Activated T-helper 2 cell treated with anti-CD3 and anti-CD28 coated beads, Interferon-gamma antibody, Interleukin-2, Interleukin-4, amounts not matched to agents 10 μg/mL and 5 μg/mL and 100 μg/mL, durations not matched to agents 14 hours and 24 hours and 36 hours (primary cell): ENCODE measurements at regions not wholly inside any gene's neighbourhood (a gene's known extent, or its start where the extent isn't known, plus 50 kb on each side); places are given as distances from the start of the nearest gene placed in this dataset.
A peak's percentile ranks its signal among the peaks of the same experiment; 100 is the strongest.

Source experiments
- DNase-seq: peaks from one replicate; pipeline ENCODE4 v3.0.0; 2021; ENCODE audit warnings: low spot score
- H3K27ac Mint-ChIP-seq: one replicate; pipeline ENCODE4 v1.8.0; 2021; ENCODE audit warnings: mixed read lengths
- H3K27me3 Mint-ChIP-seq: one replicate; pipeline ENCODE4 v1.8.0; 2021; ENCODE audit warnings: low read depth, mixed read lengths
- H3K36me3 Mint-ChIP-seq: one replicate; pipeline ENCODE4 v1.8.0; 2021; ENCODE audit warnings: low read depth, mixed read lengths
- H3K4me1 Mint-ChIP-seq: one replicate; pipeline ENCODE4 v1.8.0; 2021; ENCODE audit warnings: low read depth, mixed read lengths
- H3K4me3 Mint-ChIP-seq: one replicate; pipeline ENCODE4 v1.8.0; 2021; ENCODE audit warnings: low read depth, mild to moderate bottlenecking, moderate library complexity, mixed read lengths
- H3K9me3 Mint-ChIP-seq: one replicate; pipeline ENCODE4 v1.8.0; 2021; ENCODE audit warnings: mixed read lengths
- intact Hi-C: fragments of 100-400 bp; cut with micrococcal nuclease; formaldehyde crosslinking; loops from one replicate; pipeline ENCODE4 v1.15.1; 2023

- H3K27ac Mint-ChIP-seq, result no peak overlapping the region
- intact Hi-C loops, result no loop called here
- H3K4me3 Mint-ChIP-seq, result no peak overlapping the region
- H3K27me3 Mint-ChIP-seq, result no peaks in the 10 kb centered on the region
- no peaks in the 10 kb centered on the region for H3K9me3 Mint-ChIP-seq
- no peak for DNase-seq
- H3K36me3 Mint-ChIP-seq, result no peaks in the 10 kb centered on the region
- no peaks in the 10 kb centered on the region for H3K4me1 Mint-ChIP-seq
These were observed 136.1 kb upstream of the FAM83B start for GRCh38 chr6:54710456-54710855.

- Mint-ChIP-seq H3K36me3 (no peaks in the 10 kb centered on the region), H3K4me3 (no peak overlapping the region), H3K9me3 (no peaks in the 10 kb centered on the region), H3K27me3 (no peaks in the 10 kb centered on the region), H3K27ac (no peak overlapping the region), H3K4me1 (no peaks in the 10 kb centered on the region)
- intact Hi-C loops, result loop anchor here (5.0 kb wide), 1 partner anchor 1576 kb away; no protein-coding TSS in a partner anchor
- DNase-seq, result no peak
These were observed 130.6 kb upstream of the FAM83B start for GRCh38 chr6:54716010-54716409.

GRCh38 chr6:54716877-54717276, 129.7 kb upstream of the FAM83B start:
- intact Hi-C loops, result loop anchor here (5.0 kb wide), 1 partner anchor 1575 kb away; no protein-coding TSS in a partner anchor
- Mint-ChIP-seq H3K4me3 (no peak overlapping the region), H3K36me3 (no peaks in the 10 kb centered on the region), H3K9me3 (no peaks in the 10 kb centered on the region), H3K27ac (no peak overlapping the region), H3K27me3 (no peaks in the 10 kb centered on the region), H3K4me1 (no peaks in the 10 kb centered on the region)
- no peak for DNase-seq

- Mint-ChIP-seq H3K4me3 (no peak overlapping the region), H3K27ac (no peak overlapping the region), H3K36me3 (no peaks in the 10 kb centered on the region), H3K4me1 (no peaks in the 10 kb centered on the region), H3K9me3 (no peaks in the 10 kb centered on the region), H3K27me3 (no peaks in the 10 kb centered on the region)
- DNase-seq, result peak; percentile 18
- intact Hi-C loops, result loop anchor here (5.0 kb wide), 1 partner anchor 1574 kb away; no protein-coding TSS in a partner anchor
These were observed 128.6 kb upstream of the FAM83B start for GRCh38 chr6:54717849-54718455.

- no peak for DNase-seq
- H3K27me3 Mint-ChIP-seq, result no peaks in the 10 kb centered on the region
- intact Hi-C loops, result loop anchor here (5.0 kb wide), 1 partner anchor 1574 kb away; no protein-coding TSS in a partner anchor
- H3K4me3 Mint-ChIP-seq, result no peak overlapping the region
- H3K9me3 Mint-ChIP-seq, result no peaks in the 10 kb centered on the region
- H3K27ac Mint-ChIP-seq, result no peak overlapping the region
- H3K36me3 Mint-ChIP-seq, result no peaks in the 10 kb centered on the region
- no peaks in the 10 kb centered on the region for H3K4me1 Mint-ChIP-seq
These were observed 128.0 kb upstream of the FAM83B start for GRCh38 chr6:54718541-54719023.

- Mint-ChIP-seq H3K27me3 (no peaks in the 10 kb centered on the region), H3K9me3 (no peaks in the 10 kb centered on the region), H3K36me3 (no peaks in the 10 kb centered on the region), H3K4me1 (no peaks in the 10 kb centered on the region), H3K4me3 (no peak overlapping the region), H3K27ac (no peak overlapping the region)
- intact Hi-C loops, result loop anchor here (5.0 kb wide), 1 partner anchor 1573 kb away; no protein-coding TSS in a partner anchor
- DNase-seq, result no peak
These were observed 127.4 kb upstream of the FAM83B start for GRCh38 chr6:54719131-54719530.

GRCh38 chr6:54719633-54720032, 126.9 kb upstream of the FAM83B start:
- Mint-ChIP-seq H3K9me3 (no peaks in the 10 kb centered on the region), H3K36me3 (no peaks in the 10 kb centered on the region), H3K27me3 (no peaks in the 10 kb centered on the region), H3K27ac (no peak overlapping the region), H3K4me3 (no peak overlapping the region), H3K4me1 (no peaks in the 10 kb centered on the region)
- intact Hi-C loops, result loop anchor here (5.0 kb wide), 1 partner anchor 1573 kb away; no protein-coding TSS in a partner anchor
- DNase-seq, result no peak

GRCh38 chr6:54722328-54722727, 124.2 kb upstream of the FAM83B start:
- Mint-ChIP-seq H3K27me3 (no peaks in the 10 kb centered on the region), H3K36me3 (no peaks in the 10 kb centered on the region)

GRCh38 chr6:54729716-54730115, 116.9 kb upstream of the FAM83B start:
- no peak for DNase-seq
- Mint-ChIP-seq H3K4me3 (no peak overlapping the region), H3K27me3 (no peaks in the 10 kb centered on the region), H3K36me3 (no peaks in the 10 kb centered on the region), H3K9me3 (peaks cover 13% of the 10 kb centered on the region), H3K27ac (no peak overlapping the region), H3K4me1 (no peaks in the 10 kb centered on the region)
- intact Hi-C loops, result no loop called here

More at GRCh38 chr6:54722328-54722727, 124.2 kb upstream of the FAM83B start:
- intact Hi-C loops, result no loop called here
- Mint-ChIP-seq H3K4me3 (no peak overlapping the region), H3K4me1 (no peaks in the 10 kb centered on the region), H3K27ac (no peak overlapping the region), H3K9me3 (no peaks in the 10 kb centered on the region)
- no peak for DNase-seq

- H3K9me3 Mint-ChIP-seq, result peaks cover 22% of the 10 kb centered on the region
- DNase-seq, result no peak
- no peak overlapping the region for H3K27ac Mint-ChIP-seq
- H3K27me3 Mint-ChIP-seq, result no peaks in the 10 kb centered on the region
- intact Hi-C loops, result no loop called here
- no peaks in the 10 kb centered on the region for H3K36me3 Mint-ChIP-seq
- H3K4me1 Mint-ChIP-seq, result no peaks in the 10 kb centered on the region
- no peak overlapping the region for H3K4me3 Mint-ChIP-seq
These were observed 115.6 kb upstream of the FAM83B start for GRCh38 chr6:54730767-54731630.

GRCh38 chr6:54737247-54737646, 109.3 kb upstream of the FAM83B start:
- intact Hi-C loops, result no loop called here
- DNase-seq, result no peak
- Mint-ChIP-seq H3K4me1 (no peaks in the 10 kb centered on the region), H3K36me3 (no peaks in the 10 kb centered on the region), H3K27me3 (no peaks in the 10 kb centered on the region), H3K9me3 (peaks cover 19% of the 10 kb centered on the region), H3K27ac (no peak overlapping the region), H3K4me3 (no peak overlapping the region)

- H3K4me1 Mint-ChIP-seq, result no peaks in the 10 kb centered on the region
- DNase-seq, result no peak
- no peak overlapping the region for H3K4me3 Mint-ChIP-seq
- H3K27ac Mint-ChIP-seq, result no peak overlapping the region
- H3K36me3 Mint-ChIP-seq, result no peaks in the 10 kb centered on the region
- no peaks in the 10 kb centered on the region for H3K27me3 Mint-ChIP-seq
- intact Hi-C loops, result no loop called here
- H3K9me3 Mint-ChIP-seq, result peaks cover 25% of the 10 kb centered on the region
These were observed 98.6 kb upstream of the FAM83B start for GRCh38 chr6:54747955-54748354.

GRCh38 chr6:54754406-54754805, 92.2 kb upstream of the FAM83B start:
- H3K4me3 Mint-ChIP-seq, result no peak overlapping the region
- DNase-seq, result no peak
- no peaks in the 10 kb centered on the region for H3K36me3 Mint-ChIP-seq
- H3K9me3 Mint-ChIP-seq, result peaks cover 3% of the 10 kb centered on the region
- no peaks in the 10 kb centered on the region for H3K27me3 Mint-ChIP-seq
- no peak overlapping the region for H3K27ac Mint-ChIP-seq
- H3K4me1 Mint-ChIP-seq, result no peaks in the 10 kb centered on the region
- intact Hi-C loops, result no loop called here
